ENCODE measurements at regions not wholly inside any gene's neighbourhood (a gene's known extent, or its start where the extent isn't known, plus 50 kb on each side); places are given as distances from the start of the nearest gene placed in this dataset.

DNA sequence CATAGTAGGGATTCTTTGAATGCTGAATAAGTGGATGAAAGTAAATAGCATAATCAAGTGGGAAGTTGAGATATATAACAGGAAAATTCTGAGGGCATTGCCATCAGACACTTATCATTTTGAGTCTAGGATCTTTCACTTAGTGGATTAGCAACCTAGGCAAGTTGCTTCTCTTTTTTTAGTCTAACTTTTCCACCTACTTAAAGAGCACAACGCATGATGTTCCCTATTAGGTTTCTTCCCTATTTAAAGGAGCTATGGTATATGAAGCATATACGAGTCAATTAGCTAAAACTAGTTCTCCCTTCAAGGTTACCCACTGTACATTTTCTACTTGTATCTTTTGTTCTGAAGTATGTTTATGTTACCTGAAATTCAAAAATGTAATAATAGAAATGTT, 67.1 kb upstream of the HS3ST1 start:
- Mint-ChIP-seq H3K27me3 (ENCODE audit: low read depth) (peaks cover 6% of the 10 kb centered on the region; the same call in 1 of the 2 replicates), H3K36me3 (peaks cover 45% of the 10 kb centered on the region), H3K27ac (no peak overlapping the region), H3K4me1 (no peaks in the 10 kb centered on the region), H3K9me3 (peaks cover 67% of the 10 kb centered on the region), H3K4me3 (no peak overlapping the region)
- POLR2A ChIA-PET, result no interaction called here
- no peak for TF ChIP-seq ZBTB21 (CRISPR knock-in tag; IDR thresholded peaks at IDR 0.05; ENCODE audit: borderline replicate concordance)
- TF ChIP-seq, protein P1, sequence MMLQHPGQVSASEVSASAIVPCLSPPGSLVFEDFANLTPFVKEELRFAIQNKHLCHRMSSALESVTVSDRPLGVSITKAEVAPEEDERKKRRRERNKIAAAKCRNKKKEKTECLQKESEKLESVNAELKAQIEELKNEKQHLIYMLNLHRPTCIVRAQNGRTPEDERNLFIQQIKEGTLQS (CRISPR knock-in tag; conservative IDR thresholded peaks at IDR 0.05), result no peak
- TF ChIP-seq, protein P2, sequence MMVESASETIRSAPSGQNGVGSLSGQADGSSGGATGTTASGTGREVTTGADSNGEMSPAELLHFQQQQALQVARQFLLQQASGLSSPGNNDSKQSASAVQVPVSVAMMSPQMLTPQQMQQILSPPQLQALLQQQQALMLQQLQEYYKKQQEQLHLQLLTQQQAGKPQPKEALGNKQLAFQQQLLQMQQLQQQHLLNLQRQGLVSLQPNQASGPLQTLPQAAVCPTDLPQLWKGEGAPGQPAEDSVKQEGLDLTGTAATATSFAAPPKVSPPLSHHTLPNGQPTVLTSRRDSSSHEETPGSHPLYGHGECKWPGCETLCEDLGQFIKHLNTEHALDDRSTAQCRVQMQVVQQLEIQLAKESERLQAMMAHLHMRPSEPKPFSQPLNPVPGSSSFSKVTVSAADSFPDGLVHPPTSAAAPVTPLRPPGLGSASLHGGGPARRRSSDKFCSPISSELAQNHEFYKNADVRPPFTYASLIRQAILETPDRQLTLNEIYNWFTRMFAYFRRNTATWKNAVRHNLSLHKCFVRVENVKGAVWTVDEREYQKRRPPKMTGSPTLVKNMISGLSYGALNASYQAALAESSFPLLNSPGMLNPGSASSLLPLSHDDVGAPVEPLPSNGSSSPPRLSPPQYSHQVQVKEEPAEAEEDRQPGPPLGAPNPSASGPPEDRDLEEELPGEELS (CRISPR knock-in tag; IDR thresholded peaks at IDR 0.05), result no peak
- TF ChIP-seq SOX15 (CRISPR knock-in tag; IDR thresholded peaks at IDR 0.05), result no peak
- DNase-seq (ENCODE audit: low spot score) (no peak), ATAC-seq (no peak)
- CTCF ChIA-PET, result no interaction called here

DNA sequence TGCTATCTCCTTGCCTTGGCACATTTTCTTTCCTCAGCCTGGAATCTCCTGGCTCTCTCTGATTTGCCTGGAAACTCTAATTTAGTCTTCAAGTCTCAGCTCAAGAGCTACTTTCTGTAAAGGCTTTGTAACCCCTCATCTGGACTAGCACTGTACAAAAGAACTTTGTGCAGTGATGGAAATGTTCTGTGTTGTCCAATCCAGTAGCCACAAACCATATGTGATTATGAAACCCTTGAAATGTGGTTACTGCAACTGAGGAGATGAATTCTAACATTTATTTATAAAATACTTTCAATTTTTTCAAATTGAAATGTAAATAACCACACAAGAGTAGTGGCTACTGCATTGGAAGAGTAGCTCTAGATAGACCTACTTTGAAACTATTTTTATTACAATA, 66.6 kb upstream of the HS3ST1 start:
- ATAC-seq (no peak), DNase-seq (ENCODE audit: low spot score) (no peak)
- Mint-ChIP-seq H3K27ac (no peak overlapping the region), H3K36me3 (peaks cover 47% of the 10 kb centered on the region), H3K4me3 (no peak overlapping the region), H3K9me3 (peaks cover 71% of the 10 kb centered on the region), H3K27me3 (ENCODE audit: low read depth) (peaks cover 7% of the 10 kb centered on the region; the same call in 1 of the 2 replicates), H3K4me1 (no peaks in the 10 kb centered on the region)
- no peak for TF ChIP-seq OVOL2 (CRISPR knock-in tag; IDR thresholded peaks at IDR 0.05; ENCODE audit: borderline replicate concordance)
- no peak for TF ChIP-seq ETV6 (CRISPR knock-in tag; IDR thresholded peaks at IDR 0.05)
- TF ChIP-seq MYBL2 (CRISPR knock-in tag; IDR thresholded peaks at IDR 0.05), result no peak
- TF ChIP-seq, protein P3, sequence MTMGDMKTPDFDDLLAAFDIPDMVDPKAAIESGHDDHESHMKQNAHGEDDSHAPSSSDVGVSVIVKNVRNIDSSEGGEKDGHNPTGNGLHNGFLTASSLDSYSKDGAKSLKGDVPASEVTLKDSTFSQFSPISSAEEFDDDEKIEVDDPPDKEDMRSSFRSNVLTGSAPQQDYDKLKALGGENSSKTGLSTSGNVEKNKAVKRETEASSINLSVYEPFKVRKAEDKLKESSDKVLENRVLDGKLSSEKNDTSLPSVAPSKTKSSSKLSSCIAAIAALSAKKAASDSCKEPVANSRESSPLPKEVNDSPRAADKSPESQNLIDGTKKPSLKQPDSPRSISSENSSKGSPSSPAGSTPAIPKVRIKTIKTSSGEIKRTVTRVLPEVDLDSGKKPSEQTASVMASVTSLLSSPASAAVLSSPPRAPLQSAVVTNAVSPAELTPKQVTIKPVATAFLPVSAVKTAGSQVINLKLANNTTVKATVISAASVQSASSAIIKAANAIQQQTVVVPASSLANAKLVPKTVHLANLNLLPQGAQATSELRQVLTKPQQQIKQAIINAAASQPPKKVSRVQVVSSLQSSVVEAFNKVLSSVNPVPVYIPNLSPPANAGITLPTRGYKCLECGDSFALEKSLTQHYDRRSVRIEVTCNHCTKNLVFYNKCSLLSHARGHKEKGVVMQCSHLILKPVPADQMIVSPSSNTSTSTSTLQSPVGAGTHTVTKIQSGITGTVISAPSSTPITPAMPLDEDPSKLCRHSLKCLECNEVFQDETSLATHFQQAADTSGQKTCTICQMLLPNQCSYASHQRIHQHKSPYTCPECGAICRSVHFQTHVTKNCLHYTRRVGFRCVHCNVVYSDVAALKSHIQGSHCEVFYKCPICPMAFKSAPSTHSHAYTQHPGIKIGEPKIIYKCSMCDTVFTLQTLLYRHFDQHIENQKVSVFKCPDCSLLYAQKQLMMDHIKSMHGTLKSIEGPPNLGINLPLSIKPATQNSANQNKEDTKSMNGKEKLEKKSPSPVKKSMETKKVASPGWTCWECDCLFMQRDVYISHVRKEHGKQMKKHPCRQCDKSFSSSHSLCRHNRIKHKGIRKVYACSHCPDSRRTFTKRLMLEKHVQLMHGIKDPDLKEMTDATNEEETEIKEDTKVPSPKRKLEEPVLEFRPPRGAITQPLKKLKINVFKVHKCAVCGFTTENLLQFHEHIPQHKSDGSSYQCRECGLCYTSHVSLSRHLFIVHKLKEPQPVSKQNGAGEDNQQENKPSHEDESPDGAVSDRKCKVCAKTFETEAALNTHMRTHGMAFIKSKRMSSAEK (CRISPR knock-in tag; IDR thresholded peaks at IDR 0.05; ENCODE audit: borderline replicate concordance), result no peak
- no peak for TF ChIP-seq TCF7 (CRISPR knock-in tag; IDR thresholded peaks at IDR 0.05; ENCODE audit: low read depth)
- POLR2A ChIA-PET, result no interaction called here
- CTCF ChIA-PET, result no interaction called here

DNA sequence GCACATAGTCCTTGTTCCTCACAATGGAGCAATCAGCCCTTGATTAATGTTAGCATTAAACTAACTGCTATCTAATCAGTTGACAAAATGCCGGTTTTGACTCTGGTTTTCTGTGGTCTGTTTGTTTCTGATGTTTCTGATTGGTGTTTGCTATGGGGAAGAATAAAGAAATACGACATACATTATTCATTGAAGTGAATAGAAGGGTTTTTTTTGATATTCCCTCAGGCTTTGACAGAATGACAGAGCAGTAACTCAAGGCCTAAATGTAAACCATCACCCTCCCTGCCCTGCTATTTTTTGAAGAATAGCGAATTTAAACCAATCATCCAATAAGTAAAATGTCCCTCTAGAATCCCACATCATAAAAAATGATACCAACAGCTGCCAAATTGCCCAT, 65.5 kb upstream of the HS3ST1 start:
- ATAC-seq, result no peak
- POLR2A ChIA-PET, result no interaction called here
- peaks cover 75% of the 10 kb centered on the region for H3K9me3 Mint-ChIP-seq
- CTCF ChIA-PET, result no interaction called here
- DNase-seq (ENCODE audit: low spot score), result no peak
- H3K4me3 Mint-ChIP-seq, result no peak overlapping the region
- H3K4me1 Mint-ChIP-seq, result no peaks in the 10 kb centered on the region
- H3K27ac Mint-ChIP-seq, result no peak overlapping the region
- H3K27me3 Mint-ChIP-seq (ENCODE audit: low read depth), result peaks cover 7% of the 10 kb centered on the region; the same call in 1 of the 2 replicates
- H3K36me3 Mint-ChIP-seq, result peaks cover 52% of the 10 kb centered on the region
- TF ChIP-seq TEAD4 (CRISPR knock-in tag; IDR thresholded peaks at IDR 0.05) (no peak), ELF4 (CRISPR knock-in tag; IDR thresholded peaks at IDR 0.05; ENCODE audit: low read depth) (no peak), SOX15 (CRISPR knock-in tag; IDR thresholded peaks at IDR 0.05) (no peak), NFYB (CRISPR knock-in tag; conservative IDR thresholded peaks at IDR 0.05; ENCODE audit: low read depth) (no peak), ZNF317 (CRISPR knock-in tag; IDR thresholded peaks at IDR 0.05; ENCODE audit: borderline replicate concordance, low read depth) (no peak)
- TF ChIP-seq, protein P4, sequence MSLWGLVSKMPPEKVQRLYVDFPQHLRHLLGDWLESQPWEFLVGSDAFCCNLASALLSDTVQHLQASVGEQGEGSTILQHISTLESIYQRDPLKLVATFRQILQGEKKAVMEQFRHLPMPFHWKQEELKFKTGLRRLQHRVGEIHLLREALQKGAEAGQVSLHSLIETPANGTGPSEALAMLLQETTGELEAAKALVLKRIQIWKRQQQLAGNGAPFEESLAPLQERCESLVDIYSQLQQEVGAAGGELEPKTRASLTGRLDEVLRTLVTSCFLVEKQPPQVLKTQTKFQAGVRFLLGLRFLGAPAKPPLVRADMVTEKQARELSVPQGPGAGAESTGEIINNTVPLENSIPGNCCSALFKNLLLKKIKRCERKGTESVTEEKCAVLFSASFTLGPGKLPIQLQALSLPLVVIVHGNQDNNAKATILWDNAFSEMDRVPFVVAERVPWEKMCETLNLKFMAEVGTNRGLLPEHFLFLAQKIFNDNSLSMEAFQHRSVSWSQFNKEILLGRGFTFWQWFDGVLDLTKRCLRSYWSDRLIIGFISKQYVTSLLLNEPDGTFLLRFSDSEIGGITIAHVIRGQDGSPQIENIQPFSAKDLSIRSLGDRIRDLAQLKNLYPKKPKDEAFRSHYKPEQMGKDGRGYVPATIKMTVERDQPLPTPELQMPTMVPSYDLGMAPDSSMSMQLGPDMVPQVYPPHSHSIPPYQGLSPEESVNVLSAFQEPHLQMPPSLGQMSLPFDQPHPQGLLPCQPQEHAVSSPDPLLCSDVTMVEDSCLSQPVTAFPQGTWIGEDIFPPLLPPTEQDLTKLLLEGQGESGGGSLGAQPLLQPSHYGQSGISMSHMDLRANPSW (CRISPR knock-in tag; conservative IDR thresholded peaks at IDR 0.05; ENCODE audit: low read depth), result no peak
- TF ChIP-seq, protein P5, sequence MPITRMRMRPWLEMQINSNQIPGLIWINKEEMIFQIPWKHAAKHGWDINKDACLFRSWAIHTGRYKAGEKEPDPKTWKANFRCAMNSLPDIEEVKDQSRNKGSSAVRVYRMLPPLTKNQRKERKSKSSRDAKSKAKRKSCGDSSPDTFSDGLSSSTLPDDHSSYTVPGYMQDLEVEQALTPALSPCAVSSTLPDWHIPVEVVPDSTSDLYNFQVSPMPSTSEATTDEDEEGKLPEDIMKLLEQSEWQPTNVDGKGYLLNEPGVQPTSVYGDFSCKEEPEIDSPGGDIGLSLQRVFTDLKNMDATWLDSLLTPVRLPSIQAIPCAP (CRISPR knock-in tag; IDR thresholded peaks at IDR 0.05), result no peak
- TF ChIP-seq, protein P6, sequence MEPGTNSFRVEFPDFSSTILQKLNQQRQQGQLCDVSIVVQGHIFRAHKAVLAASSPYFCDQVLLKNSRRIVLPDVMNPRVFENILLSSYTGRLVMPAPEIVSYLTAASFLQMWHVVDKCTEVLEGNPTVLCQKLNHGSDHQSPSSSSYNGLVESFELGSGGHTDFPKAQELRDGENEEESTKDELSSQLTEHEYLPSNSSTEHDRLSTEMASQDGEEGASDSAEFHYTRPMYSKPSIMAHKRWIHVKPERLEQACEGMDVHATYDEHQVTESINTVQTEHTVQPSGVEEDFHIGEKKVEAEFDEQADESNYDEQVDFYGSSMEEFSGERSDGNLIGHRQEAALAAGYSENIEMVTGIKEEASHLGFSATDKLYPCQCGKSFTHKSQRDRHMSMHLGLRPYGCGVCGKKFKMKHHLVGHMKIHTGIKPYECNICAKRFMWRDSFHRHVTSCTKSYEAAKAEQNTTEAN (CRISPR knock-in tag; IDR thresholded peaks at IDR 0.05), result no peak
- TF ChIP-seq, protein P7, sequence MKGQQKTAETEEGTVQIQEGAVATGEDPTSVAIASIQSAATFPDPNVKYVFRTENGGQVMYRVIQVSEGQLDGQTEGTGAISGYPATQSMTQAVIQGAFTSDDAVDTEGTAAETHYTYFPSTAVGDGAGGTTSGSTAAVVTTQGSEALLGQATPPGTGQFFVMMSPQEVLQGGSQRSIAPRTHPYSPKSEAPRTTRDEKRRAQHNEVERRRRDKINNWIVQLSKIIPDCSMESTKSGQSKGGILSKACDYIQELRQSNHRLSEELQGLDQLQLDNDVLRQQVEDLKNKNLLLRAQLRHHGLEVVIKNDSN (CRISPR knock-in tag; IDR thresholded peaks at IDR 0.05), result no peak
- TF ChIP-seq, protein P8, sequence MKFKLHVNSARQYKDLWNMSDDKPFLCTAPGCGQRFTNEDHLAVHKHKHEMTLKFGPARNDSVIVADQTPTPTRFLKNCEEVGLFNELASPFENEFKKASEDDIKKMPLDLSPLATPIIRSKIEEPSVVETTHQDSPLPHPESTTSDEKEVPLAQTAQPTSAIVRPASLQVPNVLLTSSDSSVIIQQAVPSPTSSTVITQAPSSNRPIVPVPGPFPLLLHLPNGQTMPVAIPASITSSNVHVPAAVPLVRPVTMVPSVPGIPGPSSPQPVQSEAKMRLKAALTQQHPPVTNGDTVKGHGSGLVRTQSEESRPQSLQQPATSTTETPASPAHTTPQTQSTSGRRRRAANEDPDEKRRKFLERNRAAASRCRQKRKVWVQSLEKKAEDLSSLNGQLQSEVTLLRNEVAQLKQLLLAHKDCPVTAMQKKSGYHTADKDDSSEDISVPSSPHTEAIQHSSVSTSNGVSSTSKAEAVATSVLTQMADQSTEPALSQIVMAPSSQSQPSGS (CRISPR knock-in tag; IDR thresholded peaks at IDR 0.05; ENCODE audit: borderline replicate concordance, low read depth), result no peak
